ENCODE measurements at regions not wholly inside any gene's neighbourhood (a gene's known extent, or its start where the extent isn't known, plus 50 kb on each side); places are given as distances from the start of the nearest gene placed in this dataset.

- Histone ChIP-seq H3K27ac (peak overlapping the region in 1 of 2 donors; percentile 54), H3K4me1 (ENCODE audit: insufficient read depth) (peaks cover 4% of the 10 kb centered on the region), H3K27me3 (no peaks in the 10 kb centered on the region), H3K4me3 (no peak overlapping the region), H3K9me3 (no peaks in the 10 kb centered on the region), H3K36me3 (no peaks in the 10 kb centered on the region)
- TF ChIP-seq CTCF (IDR thresholded peaks at IDR 0.05), result no peak
- no peak for TF ChIP-seq EP300 (IDR thresholded peaks at IDR 0.05)
- no peak for TF ChIP-seq POLR2A (IDR thresholded peaks at IDR 0.05)
- intact Hi-C loops (cut with DNase I), result no loop called here
- DNase-seq, result no peak
These were observed 68.7 kb upstream of the CEP85L start for GRCh38 chr6:118720125-118720473.

- peak overlapping the region in 1 of 2 donors; percentile 54 for H3K27ac ChIP-seq
- peak in 3 of 5 donors; percentile 42 to 62 (median 57) for DNase-seq
- 19 to 49% (median 37%) methylated on average over 6 of the region's 6 CpGs for WGBS, 3 donors
- TF ChIP-seq POLR2A (IDR thresholded peaks at IDR 0.05) (no peak), EP300 (IDR thresholded peaks at IDR 0.05) (no peak), CTCF (IDR thresholded peaks at IDR 0.05) (no peak)
- H3K27me3 ChIP-seq, result no peaks in the 10 kb centered on the region
- H3K4me3 ChIP-seq, result no peak overlapping the region
- no peaks in the 10 kb centered on the region for H3K9me3 ChIP-seq
- no peaks in the 10 kb centered on the region for H3K36me3 ChIP-seq
- intact Hi-C loops (cut with DNase I), result no loop called here
- peaks cover 4% of the 10 kb centered on the region for H3K4me1 ChIP-seq (ENCODE audit: insufficient read depth)
These were observed 68.1 kb upstream of the CEP85L start for GRCh38 chr6:118719351-118720124.

- no peak for DNase-seq
- intact Hi-C loops (cut with DNase I), result no loop called here
- H3K4me1 ChIP-seq (ENCODE audit: insufficient read depth), result peaks cover 4% of the 10 kb centered on the region
- WGBS, 3 donors, result 79 to 81% (median 81%) methylated on average over 7 of the region's 7 CpGs
- TF ChIP-seq POLR2A (IDR thresholded peaks at IDR 0.05) (no peak), CTCF (IDR thresholded peaks at IDR 0.05) (no peak)
- H3K4me3 ChIP-seq, result no peak overlapping the region
- peak overlapping the region in 1 of 2 donors; percentile 54 for H3K27ac ChIP-seq
- no peaks in the 10 kb centered on the region for H3K9me3 ChIP-seq
- no peaks in the 10 kb centered on the region for H3K36me3 ChIP-seq
- H3K27me3 ChIP-seq, result no peaks in the 10 kb centered on the region
These were observed 67.5 kb upstream of the CEP85L start for GRCh38 chr6:118718903-118719302.

GRCh38 chr6:118718297-118718696, 66.9 kb upstream of the CEP85L start:
- H3K4me1 ChIP-seq (ENCODE audit: insufficient read depth), result peaks cover 4% of the 10 kb centered on the region
- intact Hi-C loops (cut with DNase I), result no loop called here
- no peak overlapping the region for H3K27ac ChIP-seq
- no peaks in the 10 kb centered on the region for H3K27me3 ChIP-seq
- no peak for DNase-seq
- no peak for TF ChIP-seq CTCF (IDR thresholded peaks at IDR 0.05)
- no peak for TF ChIP-seq POLR2A (IDR thresholded peaks at IDR 0.05)
- TF ChIP-seq EP300 (IDR thresholded peaks at IDR 0.05), result no peak
- no peak overlapping the region for H3K4me3 ChIP-seq
- 96 to 98% (median 98%) methylated on average over 4 of the region's 4 CpGs for WGBS, 3 donors
- no peaks in the 10 kb centered on the region for H3K9me3 ChIP-seq
- no peaks in the 10 kb centered on the region for H3K36me3 ChIP-seq

Measured in ovary (tissue), 7 donors.